KOPT-K1 (cell line): ENCODE measurements at regions not wholly inside any gene's neighbourhood (a gene's known extent, or its start where the extent isn't known, plus 50 kb on each side); places are given as distances from the start of the nearest gene placed in this dataset.

Experiments used
- H3K27ac ChIP-seq: fragments of 200-600 bp; sonication (generic); 2 replicates; pipeline ENCODE4 v1.5.1; 2016; ENCODE audit warnings: antibody characterized with exemption, mild to moderate bottlenecking, low read depth, low read length; ENCODE audit not compliant: poor library complexity, severe bottlenecking
- H3K36me3 ChIP-seq: fragments of 200-600 bp; sonication (generic); 2 replicates; pipeline ENCODE4 v1.5.1; 2017; ENCODE audit warnings: antibody characterized with exemption, mild to moderate bottlenecking, low read length, moderate library complexity; ENCODE audit not compliant: insufficient read depth
- H3K9me3 ChIP-seq: fragments of 200-600 bp; sonication (generic); 2 replicates; pipeline ENCODE4 v1.5.1; 2017; ENCODE audit warnings: antibody characterized with exemption, low read length, mild to moderate bottlenecking; ENCODE audit not compliant: insufficient read depth, poor library complexity, severe bottlenecking

GRCh38 chr16:86772671-86773353 is 194.5 kb downstream of the FOXL1 start:
- H3K27ac ChIP-seq, result no peak overlapping the region
- no peaks in the 10 kb centered on the region for H3K9me3 ChIP-seq
- no peaks in the 10 kb centered on the region for H3K36me3 ChIP-seq

GRCh38 chr16:86773354-86773715 is 195.0 kb downstream of the FOXL1 start:
- H3K27ac ChIP-seq, result no peak overlapping the region
- H3K36me3 ChIP-seq, result no peaks in the 10 kb centered on the region
- no peaks in the 10 kb centered on the region for H3K9me3 ChIP-seq

- no peak overlapping the region for H3K27ac ChIP-seq
- H3K36me3 ChIP-seq, result no peaks in the 10 kb centered on the region
Observed at GRCh38 chr16:86774931-86775330, 196.6 kb downstream of the FOXL1 start.

GRCh38 chr16:86775511-86775921 is 197.2 kb downstream of the FOXL1 start:
- Histone ChIP-seq H3K27ac (no peak overlapping the region), H3K36me3 (no peaks in the 10 kb centered on the region), H3K9me3 (no peaks in the 10 kb centered on the region)

More at GRCh38 chr16:86774931-86775330, 196.6 kb downstream of the FOXL1 start:
- H3K9me3 ChIP-seq, result no peaks in the 10 kb centered on the region

GRCh38 chr16:86777381-86777946 is 199.1 kb downstream of the FOXL1 start:
- H3K27ac ChIP-seq, result no peak overlapping the region
- H3K9me3 ChIP-seq, result no peaks in the 10 kb centered on the region
- H3K36me3 ChIP-seq, result no peaks in the 10 kb centered on the region

DNA sequence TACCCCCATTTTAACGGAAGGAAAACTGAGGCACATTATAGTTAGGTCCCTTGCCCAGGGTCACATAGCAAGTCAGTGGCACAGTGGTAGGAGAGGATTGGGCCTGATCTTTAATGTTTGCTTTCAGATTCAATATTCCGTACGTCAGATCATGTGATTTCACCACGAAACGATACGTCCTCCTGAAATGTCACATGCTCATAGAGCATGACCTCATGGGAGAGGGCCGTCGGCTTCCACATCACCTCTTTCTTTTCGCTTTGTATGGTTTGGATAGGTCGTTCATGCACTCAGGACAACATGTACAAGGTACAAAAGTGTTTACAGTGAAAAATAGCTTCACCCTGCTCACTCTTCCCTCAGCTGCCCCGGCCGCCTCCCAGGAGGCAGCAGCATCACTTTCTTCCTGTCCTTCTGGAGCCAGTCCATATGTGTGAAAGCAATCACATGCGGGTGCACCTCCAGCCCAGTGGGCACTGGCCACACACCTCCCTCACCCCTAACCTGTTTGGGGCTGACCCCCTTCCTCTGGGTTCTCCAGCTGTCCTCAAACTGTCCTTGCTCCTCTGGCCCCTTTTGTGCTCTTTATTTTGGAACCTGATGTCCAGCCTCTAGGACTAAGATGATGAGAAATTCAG is 199.9 kb downstream of the FOXL1 start:
- Histone ChIP-seq H3K27ac (no peak overlapping the region), H3K9me3 (no peaks in the 10 kb centered on the region)

DNA sequence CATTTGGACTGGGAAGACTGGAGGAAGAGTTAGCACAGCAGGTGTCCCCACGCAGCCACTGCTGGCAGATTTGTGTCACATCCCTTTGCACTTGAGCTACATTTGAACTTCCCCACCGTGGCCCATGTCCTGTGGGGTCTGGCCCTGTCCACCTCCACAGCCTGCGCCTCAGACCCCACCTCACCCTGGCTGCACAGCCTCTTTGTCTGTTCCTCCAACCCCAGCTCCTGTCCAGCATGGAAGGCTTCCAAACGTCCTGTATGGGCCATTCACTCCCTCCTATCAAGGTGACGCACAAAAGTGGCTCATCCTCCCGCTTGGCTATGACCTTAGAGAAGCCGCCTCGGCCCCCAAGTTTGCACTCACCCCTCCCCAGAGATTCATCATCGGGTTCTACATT is 200.6 kb downstream of the FOXL1 start:
- Histone ChIP-seq H3K9me3 (no peaks in the 10 kb centered on the region), H3K27ac (no peak overlapping the region), H3K36me3 (no peaks in the 10 kb centered on the region)

More for the DNA sequence above, 199.9 kb downstream of the FOXL1 start:
- H3K36me3 ChIP-seq, result no peaks in the 10 kb centered on the region

DNA sequence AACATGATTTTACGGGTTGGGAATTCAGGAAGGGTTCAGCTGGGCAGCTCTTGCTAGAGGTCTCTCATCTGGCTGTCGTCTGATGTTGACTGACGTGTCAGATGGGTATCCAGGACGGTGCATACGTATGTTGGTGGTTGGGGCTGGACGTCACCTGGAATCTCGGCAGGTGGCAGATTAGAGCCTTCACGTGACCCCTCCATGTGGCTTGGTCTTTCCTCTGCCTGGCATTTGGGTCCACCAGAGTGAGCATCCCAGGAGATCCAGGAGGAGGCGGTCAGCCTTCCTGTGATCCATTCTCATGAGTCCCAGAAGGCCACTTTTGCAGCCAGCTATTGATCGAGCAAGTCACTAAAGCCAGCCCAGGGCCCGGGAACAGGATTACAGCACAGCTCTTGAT is 202.7 kb downstream of the FOXL1 start:
- no peak overlapping the region for H3K27ac ChIP-seq
- no peaks in the 10 kb centered on the region for H3K9me3 ChIP-seq
- H3K36me3 ChIP-seq, result no peaks in the 10 kb centered on the region

DNA sequence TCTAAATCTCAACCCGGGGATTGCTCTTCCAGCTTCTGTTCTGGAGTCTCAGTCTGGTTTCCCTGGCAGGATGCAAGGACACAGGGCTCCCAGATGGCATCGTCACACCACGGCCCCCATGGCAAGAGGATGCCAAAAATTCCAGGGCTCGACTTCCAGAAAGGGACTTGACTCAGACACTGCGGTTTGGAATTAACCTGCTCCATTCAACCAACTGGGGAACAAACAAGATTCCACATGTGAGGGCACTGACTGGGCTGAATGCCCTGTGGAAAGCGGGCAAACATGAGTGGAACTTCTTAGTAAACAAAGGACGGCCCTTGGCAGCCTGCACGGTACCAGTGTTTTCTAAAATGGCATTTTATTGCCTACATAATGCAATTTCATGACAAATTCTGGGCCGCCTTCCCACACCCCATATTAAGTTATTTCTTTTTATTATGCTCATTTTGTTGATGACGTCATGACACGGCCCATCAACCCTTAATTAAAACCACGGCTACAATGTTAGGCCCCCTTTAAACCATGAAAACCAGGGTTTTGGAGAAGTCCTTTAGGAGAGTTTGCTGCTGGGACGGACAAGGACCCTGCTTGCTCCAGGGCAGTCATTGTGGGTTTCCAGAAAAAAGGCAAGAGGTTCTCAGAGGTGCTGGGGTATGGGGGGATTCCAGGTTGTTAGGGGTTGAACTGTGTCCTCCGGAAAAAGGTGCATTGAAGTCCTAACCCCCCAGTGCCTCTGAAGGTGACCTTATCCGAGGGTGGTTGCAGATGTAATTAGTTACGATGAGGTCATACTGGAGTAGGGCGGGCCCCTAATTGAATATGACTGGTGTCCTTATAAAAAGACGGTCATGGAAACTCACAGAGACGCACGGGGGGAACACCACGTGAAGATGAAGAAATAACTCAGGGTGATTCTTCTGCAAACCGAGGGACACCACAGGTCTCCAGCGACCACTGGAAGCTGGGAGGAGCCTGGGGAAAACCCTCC is 205.6 kb downstream of the FOXL1 start:
- Histone ChIP-seq H3K36me3 (no peaks in the 10 kb centered on the region), H3K9me3 (no peaks in the 10 kb centered on the region), H3K27ac (no peak overlapping the region)

- H3K36me3 ChIP-seq, result no peaks in the 10 kb centered on the region
- no peak overlapping the region for H3K27ac ChIP-seq
Observed at GRCh38 chr16:86786338-86786737, 208.0 kb downstream of the FOXL1 start.

DNA sequence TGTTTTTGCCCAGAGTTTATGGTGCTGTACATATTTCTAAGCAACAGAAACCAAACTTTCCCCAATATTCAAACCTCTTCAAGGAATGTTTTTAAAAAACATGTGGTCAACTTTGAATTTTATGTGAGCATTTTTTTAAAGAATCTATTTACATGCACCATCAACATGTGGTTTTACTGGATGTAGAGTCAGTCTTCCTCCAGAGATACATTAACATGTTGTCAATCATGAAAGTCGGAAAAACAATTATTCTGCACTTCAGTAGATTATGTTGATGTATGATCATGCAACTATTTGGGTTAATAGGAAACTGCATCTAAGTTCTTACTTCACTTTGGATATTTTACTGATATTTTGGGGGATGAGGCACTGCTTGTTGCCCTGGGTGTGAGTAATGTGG is 208.6 kb downstream of the FOXL1 start:
- Histone ChIP-seq H3K27ac (no peak overlapping the region), H3K9me3 (no peaks in the 10 kb centered on the region), H3K36me3 (no peaks in the 10 kb centered on the region)

More at GRCh38 chr16:86786338-86786737, 208.0 kb downstream of the FOXL1 start:
- no peaks in the 10 kb centered on the region for H3K9me3 ChIP-seq

- H3K9me3 ChIP-seq, result no peaks in the 10 kb centered on the region
- H3K36me3 ChIP-seq, result no peaks in the 10 kb centered on the region
- no peak overlapping the region for H3K27ac ChIP-seq
Observed at GRCh38 chr16:86787538-86787937, 209.2 kb downstream of the FOXL1 start.

DNA sequence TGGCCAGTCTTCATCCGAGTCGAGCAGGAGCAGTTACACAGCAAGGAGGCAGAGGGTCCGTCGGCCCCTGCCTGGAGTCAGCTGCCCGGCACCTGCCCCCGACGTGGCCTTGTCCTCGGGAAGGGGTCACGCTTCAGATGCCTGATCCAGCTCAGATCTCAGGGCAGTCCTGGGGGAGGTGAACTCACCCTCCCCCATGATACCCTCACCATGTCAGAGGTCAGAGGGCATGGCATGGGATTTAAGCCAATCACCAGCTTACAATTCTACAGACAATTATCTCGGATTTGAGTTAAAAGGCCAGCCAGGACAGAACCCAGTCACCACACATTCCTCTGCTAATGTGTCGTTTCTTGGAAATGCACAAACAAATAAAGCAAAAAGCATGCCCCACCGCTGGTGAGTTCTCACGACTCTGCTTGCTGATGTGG is 211.3 kb downstream of the FOXL1 start:
- no peak overlapping the region for H3K27ac ChIP-seq
- H3K36me3 ChIP-seq, result no peaks in the 10 kb centered on the region
- no peaks in the 10 kb centered on the region for H3K9me3 ChIP-seq

GRCh38 chr16:86791287-86792035 is 213.1 kb downstream of the FOXL1 start:
- H3K27ac ChIP-seq, result no peak overlapping the region
- H3K9me3 ChIP-seq, result no peaks in the 10 kb centered on the region
- H3K36me3 ChIP-seq, result no peaks in the 10 kb centered on the region
